ENCODE measurements at regions not wholly inside any gene's neighbourhood (a gene's known extent, or its start where the extent isn't known, plus 50 kb on each side); places are given as distances from the start of the nearest gene placed in this dataset.

GRCh38 chr1:90274376-90274775 is 279.5 kb downstream of the ZNF326 start (continued):
- TF ChIP-seq, protein P1, sequence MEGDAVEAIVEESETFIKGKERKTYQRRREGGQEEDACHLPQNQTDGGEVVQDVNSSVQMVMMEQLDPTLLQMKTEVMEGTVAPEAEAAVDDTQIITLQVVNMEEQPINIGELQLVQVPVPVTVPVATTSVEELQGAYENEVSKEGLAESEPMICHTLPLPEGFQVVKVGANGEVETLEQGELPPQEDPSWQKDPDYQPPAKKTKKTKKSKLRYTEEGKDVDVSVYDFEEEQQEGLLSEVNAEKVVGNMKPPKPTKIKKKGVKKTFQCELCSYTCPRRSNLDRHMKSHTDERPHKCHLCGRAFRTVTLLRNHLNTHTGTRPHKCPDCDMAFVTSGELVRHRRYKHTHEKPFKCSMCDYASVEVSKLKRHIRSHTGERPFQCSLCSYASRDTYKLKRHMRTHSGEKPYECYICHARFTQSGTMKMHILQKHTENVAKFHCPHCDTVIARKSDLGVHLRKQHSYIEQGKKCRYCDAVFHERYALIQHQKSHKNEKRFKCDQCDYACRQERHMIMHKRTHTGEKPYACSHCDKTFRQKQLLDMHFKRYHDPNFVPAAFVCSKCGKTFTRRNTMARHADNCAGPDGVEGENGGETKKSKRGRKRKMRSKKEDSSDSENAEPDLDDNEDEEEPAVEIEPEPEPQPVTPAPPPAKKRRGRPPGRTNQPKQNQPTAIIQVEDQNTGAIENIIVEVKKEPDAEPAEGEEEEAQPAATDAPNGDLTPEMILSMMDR (conservative IDR thresholded peaks at IDR 0.05; ENCODE audit: low read depth in 2 of 2): no peak
- no peak for TF ChIP-seq ETS1 (IDR thresholded peaks at IDR 0.05)

GRCh38 chr1:90273241-90273774 is 278.4 kb downstream of the ZNF326 start:
- Mint-ChIP-seq H3K9me3 (no peaks in the 10 kb centered on the region; the same call in 2 of the 3 replicates), H3K36me3 (ENCODE audit: low read depth) (no peaks in the 10 kb centered on the region), H3K4me1 (peaks cover 33% of the 10 kb centered on the region), H3K4me3 (no peak overlapping the region), H3K27ac (no peak overlapping the region), H3K27me3 (ENCODE audit: insufficient read depth, low read depth, poor library complexity) (no peaks in the 10 kb centered on the region)
- Histone ChIP-seq H3F3A (replicated peaks; ENCODE audit: low read depth) (no peaks in the 10 kb centered on the region), H3K4me1 (ENCODE audit: insufficient read depth) (peaks cover 35% of the 10 kb centered on the region), H3K36me3 (ENCODE audit: insufficient read depth) (no peaks in the 10 kb centered on the region), H3K27ac (ENCODE audit: low read depth) (no peak overlapping the region), H4K20me1 (replicated peaks; ENCODE audit: insufficient read depth) (no peaks in the 10 kb centered on the region), H2AFZ (no peak overlapping the region), H3K27me3 (ENCODE audit: insufficient read depth) (no peaks in the 10 kb centered on the region), H3K4me3 (no peak overlapping the region), H3K9me2 (ENCODE audit: insufficient read depth) (peaks cover 16% of the 10 kb centered on the region), H3K4me2 (peak overlapping the region; percentile 63; the same call in 1 of the 2 replicates), H3K79me2 (replicated peaks; ENCODE audit: insufficient read depth) (no peaks in the 10 kb centered on the region)
- DNase-seq (ENCODE audit: low spot score) (no peak), ATAC-seq (no peak)
- no peak for TF ChIP-seq EZH2 (IDR thresholded peaks at IDR 0.05; ENCODE audit: low read depth, unreplicated experiment)
- no peak for TF ChIP-seq ZNF331 (CRISPR knock-in tag; IDR thresholded peaks at IDR 0.05; ENCODE audit: low read depth)
- no peak for TF ChIP-seq STAT1 (IDR thresholded peaks at IDR 0.05; ENCODE audit: unreplicated experiment)
- TF ChIP-seq ZNF114 (CRISPR knock-in tag; IDR thresholded peaks at IDR 0.05): no peak
- TF ChIP-seq EZH2phosphoT487 (IDR thresholded peaks at IDR 0.05; ENCODE audit: unreplicated experiment): no peak
- TF ChIP-seq POLR2AphosphoS5 (IDR thresholded peaks at IDR 0.05; ENCODE audit: low read depth): no peak
- TF ChIP-seq CREB1 (CRISPR knock-in tag; IDR thresholded peaks at IDR 0.05; ENCODE audit: low read depth): no peak
- TF ChIP-seq, protein P2, sequence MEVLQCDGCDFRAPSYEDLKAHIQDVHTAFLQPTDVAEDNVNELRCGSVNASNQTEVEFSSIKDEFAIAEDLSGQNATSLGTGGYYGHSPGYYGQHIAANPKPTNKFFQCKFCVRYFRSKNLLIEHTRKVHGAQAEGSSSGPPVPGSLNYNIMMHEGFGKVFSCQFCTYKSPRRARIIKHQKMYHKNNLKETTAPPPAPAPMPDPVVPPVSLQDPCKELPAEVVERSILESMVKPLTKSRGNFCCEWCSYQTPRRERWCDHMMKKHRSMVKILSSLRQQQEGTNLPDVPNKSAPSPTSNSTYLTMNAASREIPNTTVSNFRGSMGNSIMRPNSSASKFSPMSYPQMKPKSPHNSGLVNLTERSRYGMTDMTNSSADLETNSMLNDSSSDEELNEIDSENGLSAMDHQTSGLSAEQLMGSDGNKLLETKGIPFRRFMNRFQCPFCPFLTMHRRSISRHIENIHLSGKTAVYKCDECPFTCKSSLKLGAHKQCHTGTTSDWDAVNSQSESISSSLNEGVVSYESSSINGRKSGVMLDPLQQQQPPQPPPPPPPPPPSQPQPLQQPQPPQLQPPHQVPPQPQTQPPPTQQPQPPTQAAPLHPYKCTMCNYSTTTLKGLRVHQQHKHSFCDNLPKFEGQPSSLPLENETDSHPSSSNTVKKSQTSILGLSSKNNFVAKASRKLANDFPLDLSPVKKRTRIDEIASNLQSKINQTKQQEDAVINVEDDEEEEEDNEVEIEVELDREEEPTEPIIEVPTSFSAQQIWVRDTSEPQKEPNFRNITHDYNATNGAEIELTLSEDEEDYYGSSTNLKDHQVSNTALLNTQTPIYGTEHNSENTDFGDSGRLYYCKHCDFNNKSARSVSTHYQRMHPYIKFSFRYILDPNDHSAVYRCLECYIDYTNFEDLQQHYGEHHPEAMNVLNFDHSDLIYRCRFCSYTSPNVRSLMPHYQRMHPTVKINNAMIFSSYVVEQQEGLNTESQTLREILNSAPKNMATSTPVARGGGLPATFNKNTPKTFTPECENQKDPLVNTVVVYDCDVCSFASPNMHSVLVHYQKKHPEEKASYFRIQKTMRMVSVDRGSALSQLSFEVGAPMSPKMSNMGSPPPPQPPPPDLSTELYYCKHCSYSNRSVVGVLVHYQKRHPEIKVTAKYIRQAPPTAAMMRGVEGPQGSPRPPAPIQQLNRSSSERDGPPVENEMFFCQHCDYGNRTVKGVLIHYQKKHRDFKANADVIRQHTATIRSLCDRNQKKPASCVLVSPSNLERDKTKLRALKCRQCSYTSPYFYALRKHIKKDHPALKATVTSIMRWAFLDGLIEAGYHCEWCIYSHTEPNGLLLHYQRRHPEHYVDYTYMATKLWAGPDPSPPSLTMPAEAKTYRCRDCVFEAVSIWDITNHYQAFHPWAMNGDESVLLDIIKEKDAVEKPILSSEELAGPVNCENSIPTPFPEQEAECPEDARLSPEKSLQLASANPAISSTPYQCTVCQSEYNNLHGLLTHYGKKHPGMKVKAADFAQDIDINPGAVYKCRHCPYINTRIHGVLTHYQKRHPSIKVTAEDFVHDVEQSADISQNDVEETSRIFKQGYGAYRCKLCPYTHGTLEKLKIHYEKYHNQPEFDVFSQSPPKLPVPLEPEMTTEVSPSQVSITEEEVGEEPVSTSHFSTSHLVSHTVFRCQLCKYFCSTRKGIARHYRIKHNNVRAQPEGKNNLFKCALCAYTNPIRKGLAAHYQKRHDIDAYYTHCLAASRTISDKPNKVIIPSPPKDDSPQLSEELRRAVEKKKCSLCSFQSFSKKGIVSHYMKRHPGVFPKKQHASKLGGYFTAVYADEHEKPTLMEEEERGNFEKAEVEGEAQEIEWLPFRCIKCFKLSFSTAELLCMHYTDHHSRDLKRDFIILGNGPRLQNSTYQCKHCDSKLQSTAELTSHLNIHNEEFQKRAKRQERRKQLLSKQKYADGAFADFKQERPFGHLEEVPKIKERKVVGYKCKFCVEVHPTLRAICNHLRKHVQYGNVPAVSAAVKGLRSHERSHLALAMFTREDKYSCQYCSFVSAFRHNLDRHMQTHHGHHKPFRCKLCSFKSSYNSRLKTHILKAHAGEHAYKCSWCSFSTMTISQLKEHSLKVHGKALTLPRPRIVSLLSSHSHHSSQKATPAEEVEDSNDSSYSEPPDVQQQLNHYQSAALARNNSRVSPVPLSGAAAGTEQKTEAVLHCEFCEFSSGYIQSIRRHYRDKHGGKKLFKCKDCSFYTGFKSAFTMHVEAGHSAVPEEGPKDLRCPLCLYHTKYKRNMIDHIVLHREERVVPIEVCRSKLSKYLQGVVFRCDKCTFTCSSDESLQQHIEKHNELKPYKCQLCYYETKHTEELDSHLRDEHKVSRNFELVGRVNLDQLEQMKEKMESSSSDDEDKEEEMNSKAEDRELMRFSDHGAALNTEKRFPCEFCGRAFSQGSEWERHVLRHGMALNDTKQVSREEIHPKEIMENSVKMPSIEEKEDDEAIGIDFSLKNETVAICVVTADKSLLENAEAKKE (CRISPR knock-in tag; IDR thresholded peaks at IDR 0.05): no peak
- TF ChIP-seq ETS1 (IDR thresholded peaks at IDR 0.05): no peak
- no peak for TF ChIP-seq NANOG (IDR thresholded peaks at IDR 0.05; ENCODE audit: borderline replicate concordance)

All from GM23338 (cell line).